IMR-90 (cell line): ENCODE measurements at regions not wholly inside any gene's neighbourhood (a gene's known extent, or its start where the extent isn't known, plus 50 kb on each side); places are given as distances from the start of the nearest gene placed in this dataset.

Experiments used
- ATAC-seq: fragments of 200-7000 bp; cut with Tn5 transposase; 2 replicates; pipeline ENCODE4 v1.9.1; 2020; ENCODE audit warnings: low read depth, mild to moderate bottlenecking, moderate library complexity
- BruUV-seq: library from RNA; stranded (reverse); fragments of 400-500 nt; replicated peaks from 2 replicates; lab custom pipeline; 2021; lab: Mats Ljungman, UMichigan
- CTCF ChIA-PET: fragments of 300-600 bp; formaldehyde crosslinking; extraction: SDS; loops from one replicate; lab custom pipeline; 2021; ENCODE audit warnings: antibody characterized with exemption; lab: Yijun Ruan, JAX
- POLR2A ChIA-PET: fragments of 300-600 bp; sonication (Branson Sonifier 250); formaldehyde crosslinking; loops from one replicate; lab custom pipeline; 2022; ENCODE audit warnings: antibody characterized with exemption; ENCODE audit not compliant: unreplicated experiment; lab: Charles Lee
- DNase-seq: peaks from one replicate; pipeline ENCODE4 v3.0.0; 2013
- H2AFZ ChIP-seq: replicated peaks from 2 replicates; pipeline ENCODE3; 2013; ENCODE audit warnings: low read length, mild to moderate bottlenecking; ENCODE audit not compliant: poor library complexity
- H2AK5ac ChIP-seq: 2 replicates; pipeline ENCODE4 v1.6.1; 2013; ENCODE audit warnings: low read depth, low read length, inconsistent platforms
- H2AK9ac ChIP-seq: replicated peaks from 2 replicates; pipeline ENCODE3; 2013; ENCODE audit warnings: mild to moderate bottlenecking, low read depth, low read length, moderate library complexity; ENCODE audit not compliant: poor library complexity
- H2BK120ac ChIP-seq: 2 replicates; pipeline ENCODE4 v1.6.1; 2013; ENCODE audit warnings: low read depth, low read length, inconsistent platforms
- H2BK15ac ChIP-seq: 3 replicates; pipeline ENCODE4 v1.6.1; 2013; ENCODE audit warnings: low read depth, low read length, inconsistent platforms
- H2BK20ac ChIP-seq: 2 replicates; pipeline ENCODE4 v1.6.1; 2013; ENCODE audit warnings: low read depth, mild to moderate bottlenecking, inconsistent platforms, low read length, moderate library complexity
- H2BK5ac ChIP-seq: 2 replicates; pipeline ENCODE4 v1.6.1; 2013; ENCODE audit warnings: mild to moderate bottlenecking, low read depth, low read length, inconsistent platforms; ENCODE audit not compliant: poor library complexity, severe bottlenecking
- H3K14ac ChIP-seq: replicated peaks from 2 replicates; pipeline ENCODE4 v1.6.1; 2013; ENCODE audit warnings: low read depth, low read length, inconsistent platforms
- H3K18ac ChIP-seq: 2 replicates; pipeline ENCODE4 v1.6.1; 2013; ENCODE audit warnings: low read depth, low read length, control low read depth
- H3K23ac ChIP-seq: 2 replicates; pipeline ENCODE4 v1.6.1; 2013; ENCODE audit warnings: low read depth, low read length, inconsistent platforms
- H3K27ac ChIP-seq: 2 replicates; pipeline ENCODE4 v1.5.1; 2013; ENCODE audit warnings: mild to moderate bottlenecking, control low read depth, low read length; ENCODE audit not compliant: insufficient read depth
- H3K27me3 ChIP-seq: 2 replicates; pipeline ENCODE4 v1.6.1; 2013; ENCODE audit warnings: low read length; ENCODE audit not compliant: control insufficient read depth, insufficient read depth
- H3K36me3 ChIP-seq: 2 replicates; pipeline ENCODE4 v1.6.1; 2013; ENCODE audit warnings: low read length, mixed read lengths; ENCODE audit not compliant: control insufficient read depth, insufficient read depth
- H3K4ac ChIP-seq: 2 replicates; pipeline ENCODE4 v1.6.1; 2013; ENCODE audit warnings: low read depth, low read length, inconsistent platforms
- H3K4me1 ChIP-seq: 2 replicates; pipeline ENCODE4 v1.6.1; 2013; ENCODE audit warnings: low read length, mixed read lengths; ENCODE audit not compliant: control insufficient read depth, insufficient read depth
- H3K4me2 ChIP-seq: 2 replicates; pipeline ENCODE4 v1.6.1; 2013; ENCODE audit warnings: low read depth, mild to moderate bottlenecking, control low read depth, low read length, moderate library complexity
- H3K4me3 ChIP-seq: 2 replicates; pipeline ENCODE4 v1.5.1; 2013; ENCODE audit warnings: low read depth, mild to moderate bottlenecking, control low read depth, low read length, moderate library complexity; ENCODE audit not compliant: insufficient read depth
- H3K56ac ChIP-seq: 2 replicates; pipeline ENCODE4 v1.6.1; 2013; ENCODE audit warnings: low read length, inconsistent platforms; ENCODE audit not compliant: insufficient read depth; ENCODE audit errors: extremely low read depth
- H3K79me1 ChIP-seq, 2 experiments: 2 replicates each; pipeline ENCODE4 v1.6.1; 2013; ENCODE audit warnings: low read length in 2 of 2, inconsistent platforms in 1 of 2, low read depth in 1 of 2
- H3K9ac ChIP-seq: 2 replicates; pipeline ENCODE4 v1.6.1; 2013; ENCODE audit warnings: low read depth, low read length, control low read depth
- H3K9me1 ChIP-seq: 2 replicates; pipeline ENCODE4 v1.6.1; 2013; ENCODE audit warnings: low read length, inconsistent platforms; ENCODE audit not compliant: insufficient read depth
- H3K9me3 ChIP-seq: 2 replicates; pipeline ENCODE4 v1.6.1; 2013; ENCODE audit warnings: low read length; ENCODE audit not compliant: control insufficient read depth, insufficient read depth
- H4K20me1 ChIP-seq: 2 replicates; pipeline ENCODE4 v1.6.1; 2013; ENCODE audit warnings: low read length, inconsistent platforms; ENCODE audit not compliant: insufficient read depth
- H4K5ac ChIP-seq: 2 replicates; pipeline ENCODE4 v1.6.1; 2013; ENCODE audit warnings: mild to moderate bottlenecking, low read depth, low read length, control low read depth
- H4K8ac ChIP-seq, 2 experiments: 2 replicates each; pipeline ENCODE4 v1.6.1; 2013; ENCODE audit warnings: low read depth in 2 of 2, low read length in 2 of 2, control low read depth in 1 of 2, inconsistent platforms in 1 of 2
- H4K91ac ChIP-seq: 2 replicates; pipeline ENCODE4 v1.6.1; 2013; ENCODE audit warnings: low read depth, low read length, inconsistent platforms; ENCODE audit not compliant: insufficient read depth
- BHLHE40 ChIP-seq: fragments of 150-350 bp; IDR thresholded peaks from 2 replicates; pipeline ENCODE4 v1.6.1; 2016; ENCODE audit warnings: mild to moderate bottlenecking, low read depth, low read length
- CEBPB ChIP-seq: IDR thresholded peaks from 2 replicates; pipeline ENCODE4 v1.6.1; 2012; ENCODE audit warnings: low read depth, low read length, improper control_type of control experiment
- CHD1 ChIP-seq: IDR thresholded peaks from 2 replicates; pipeline ENCODE4 v1.6.1; 2012; ENCODE audit warnings: low read depth, low read length, improper control_type of control experiment
- FOS ChIP-seq: fragments of 150-350 bp; IDR thresholded peaks from 2 replicates; pipeline ENCODE4 v1.6.1; 2016; ENCODE audit warnings: low read depth, low read length
- MAFK ChIP-seq: IDR thresholded peaks from 2 replicates; pipeline ENCODE4 v1.6.1; 2012; ENCODE audit warnings: low read depth, low read length, improper control_type of control experiment
- MAZ ChIP-seq: IDR thresholded peaks from 2 replicates; pipeline ENCODE4 v1.6.1; 2012; ENCODE audit warnings: low read depth, mild to moderate bottlenecking, low read length, improper control_type of control experiment, moderate library complexity, borderline replicate concordance
- RAD21 ChIP-seq: IDR thresholded peaks from 2 replicates; pipeline ENCODE4 v1.6.1; 2012; ENCODE audit warnings: low read length, improper control_type of control experiment
- RCOR1 ChIP-seq: IDR thresholded peaks from 2 replicates; pipeline ENCODE4 v1.6.1; 2012; ENCODE audit warnings: mild to moderate bottlenecking, low read length, improper control_type of control experiment; ENCODE audit not compliant: insufficient replicate concordance
- RFX5 ChIP-seq: IDR thresholded peaks from 2 replicates; pipeline ENCODE4 v1.8.0; 2012; ENCODE audit warnings: low read depth, mild to moderate bottlenecking, low read length, moderate library complexity
- SMC3 ChIP-seq: fragments of 150-350 bp; IDR thresholded peaks from 2 replicates; pipeline ENCODE4 v1.6.1; 2016; ENCODE audit warnings: low read depth, mild to moderate bottlenecking, antibody characterized with exemption, low read length, moderate library complexity
- WGBS, 2 experiments: methylation state at CpG; one replicate each; pipeline versions ENCODE4 v1.1.5 to v1.1.7; 2013; ENCODE audit warnings: missing lambda C conversion rate in 2 of 2; ENCODE audit not compliant: insufficient read length in 1 of 2; ENCODE audit errors: extremely low coverage in 2 of 2; 5-methylcytosine and 5-hydroxymethylcytosine counted together
- dilution Hi-C: fragments of 300-500 bp; cut with HindIII; formaldehyde crosslinking; loops from one replicate; pipeline ENCODE4 v1.14.3; 2018; ENCODE audit warnings: low sequenced_read_pairs; ENCODE audit not compliant: unreplicated experiment
- in situ Hi-C: fragments of 300-500 bp; cut with MboI; formaldehyde crosslinking; loops from 3 replicates; pipeline ENCODE4 v1.14.3; 2019; ENCODE audit warnings: low sequenced_read_pairs, inconsistent platforms, mixed read lengths
- intact Hi-C: fragments of 100-400 bp; cut with micrococcal nuclease; formaldehyde crosslinking; loops from 2 replicates; pipeline ENCODE4 v1.10.0; 2022
- TF ChIP-seq, protein P1 (sequence below): fragments of 150-350 bp; IDR thresholded peaks from 2 replicates; pipeline ENCODE4 v1.6.1; 2016; ENCODE audit warnings: low read depth, mild to moderate bottlenecking, low read length, moderate library complexity, borderline replicate concordance
- TF ChIP-seq, protein P2 (sequence below): conservative IDR thresholded peaks from 2 replicates; pipeline ENCODE4 v1.5.1; 2012; ENCODE audit warnings: mild to moderate bottlenecking, low read depth, low read length, improper control_type of control experiment
- TF ChIP-seq, protein P3 (sequence below): fragments of 150-350 bp; IDR thresholded peaks from 2 replicates; pipeline ENCODE4 v1.6.1; 2017; ENCODE audit warnings: mild to moderate bottlenecking, antibody characterized with exemption, low read length, low read depth

DNA sequence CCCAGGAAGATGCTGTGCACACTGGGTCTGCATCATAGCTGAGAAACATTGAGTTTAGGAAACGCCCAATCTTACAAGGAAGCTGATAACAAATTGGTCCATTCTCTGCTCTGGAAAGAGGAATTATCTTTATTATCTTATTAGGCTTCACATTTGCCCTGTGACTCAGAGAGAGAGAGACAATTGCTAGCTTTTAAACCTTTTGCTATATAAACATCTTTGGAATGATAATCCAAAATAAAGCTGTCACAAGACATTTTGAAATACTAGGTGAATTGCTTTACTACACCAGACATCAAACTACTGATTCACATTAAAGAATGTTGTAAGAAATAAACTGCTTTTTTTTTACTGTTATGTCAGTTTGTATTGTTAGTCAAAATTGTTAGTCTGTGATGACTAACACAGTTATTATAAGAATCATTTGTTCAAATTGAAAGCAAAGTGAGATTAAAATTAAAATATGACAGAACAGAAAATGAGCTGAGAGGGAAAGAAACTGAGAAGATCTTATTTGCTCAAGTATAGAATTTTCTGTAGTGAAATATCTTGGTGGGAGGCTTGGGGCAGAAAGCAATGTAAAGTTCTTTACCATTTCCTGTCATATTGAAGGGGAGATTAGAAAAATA lies 765.4 kb upstream of the PCDH10 start:
- WGBS, 2 experiments, result no CpG with 5 or more reads among the region's 1 CpG
- Histone ChIP-seq H2AFZ (no peak overlapping the region), H2BK20ac (no peak overlapping the region), H3K36me3 (no peaks in the 10 kb centered on the region), H4K8ac (no peak overlapping the region), H3K18ac (no peak overlapping the region), H3K9me1 (no peaks in the 10 kb centered on the region), H3K23ac (no peak overlapping the region), H3K27me3 (no peaks in the 10 kb centered on the region), H2BK5ac (no peak overlapping the region), H2BK15ac (no peak overlapping the region), H3K4ac (no peak overlapping the region), H4K20me1 (no peaks in the 10 kb centered on the region), H3K56ac (no peak overlapping the region), H3K9me3 (peaks cover 2% of the 10 kb centered on the region; the same call in 1 of the 2 replicates), H2AK9ac (no peak overlapping the region), H3K79me1 (no peaks in the 10 kb centered on the region), H4K91ac (no peak overlapping the region), H3K9ac (no peak overlapping the region), H3K14ac (no peak overlapping the region), H4K5ac (no peak overlapping the region), H3K4me1 (no peaks in the 10 kb centered on the region), H3K27ac (no peak overlapping the region), H2BK120ac (no peak overlapping the region), H2AK5ac (no peak overlapping the region), H3K4me2 (no peak overlapping the region), H3K4me3 (no peak overlapping the region)
- POLR2A ChIA-PET, result no interaction called here
- DNase-seq (no peak), ATAC-seq (peak; percentile 32; the same call in 1 of the 2 replicates)
- dilution Hi-C loops, result no loop called here
- intact Hi-C loops, result no loop called here
- in situ Hi-C loops, result no loop called here
- no peak for TF ChIP-seq MAZ
- no peak for TF ChIP-seq RAD21
- TF ChIP-seq CHD1, result no peak
- TF ChIP-seq CEBPB, result no peak
- no peak for TF ChIP-seq FOS
- TF ChIP-seq, protein P1, sequence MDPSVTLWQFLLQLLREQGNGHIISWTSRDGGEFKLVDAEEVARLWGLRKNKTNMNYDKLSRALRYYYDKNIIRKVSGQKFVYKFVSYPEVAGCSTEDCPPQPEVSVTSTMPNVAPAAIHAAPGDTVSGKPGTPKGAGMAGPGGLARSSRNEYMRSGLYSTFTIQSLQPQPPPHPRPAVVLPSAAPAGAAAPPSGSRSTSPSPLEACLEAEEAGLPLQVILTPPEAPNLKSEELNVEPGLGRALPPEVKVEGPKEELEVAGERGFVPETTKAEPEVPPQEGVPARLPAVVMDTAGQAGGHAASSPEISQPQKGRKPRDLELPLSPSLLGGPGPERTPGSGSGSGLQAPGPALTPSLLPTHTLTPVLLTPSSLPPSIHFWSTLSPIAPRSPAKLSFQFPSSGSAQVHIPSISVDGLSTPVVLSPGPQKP, result no peak
- TF ChIP-seq, protein P2, sequence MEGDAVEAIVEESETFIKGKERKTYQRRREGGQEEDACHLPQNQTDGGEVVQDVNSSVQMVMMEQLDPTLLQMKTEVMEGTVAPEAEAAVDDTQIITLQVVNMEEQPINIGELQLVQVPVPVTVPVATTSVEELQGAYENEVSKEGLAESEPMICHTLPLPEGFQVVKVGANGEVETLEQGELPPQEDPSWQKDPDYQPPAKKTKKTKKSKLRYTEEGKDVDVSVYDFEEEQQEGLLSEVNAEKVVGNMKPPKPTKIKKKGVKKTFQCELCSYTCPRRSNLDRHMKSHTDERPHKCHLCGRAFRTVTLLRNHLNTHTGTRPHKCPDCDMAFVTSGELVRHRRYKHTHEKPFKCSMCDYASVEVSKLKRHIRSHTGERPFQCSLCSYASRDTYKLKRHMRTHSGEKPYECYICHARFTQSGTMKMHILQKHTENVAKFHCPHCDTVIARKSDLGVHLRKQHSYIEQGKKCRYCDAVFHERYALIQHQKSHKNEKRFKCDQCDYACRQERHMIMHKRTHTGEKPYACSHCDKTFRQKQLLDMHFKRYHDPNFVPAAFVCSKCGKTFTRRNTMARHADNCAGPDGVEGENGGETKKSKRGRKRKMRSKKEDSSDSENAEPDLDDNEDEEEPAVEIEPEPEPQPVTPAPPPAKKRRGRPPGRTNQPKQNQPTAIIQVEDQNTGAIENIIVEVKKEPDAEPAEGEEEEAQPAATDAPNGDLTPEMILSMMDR, result no peak
- TF ChIP-seq MAFK, result no peak
- no peak for TF ChIP-seq RCOR1
- TF ChIP-seq, protein P3, sequence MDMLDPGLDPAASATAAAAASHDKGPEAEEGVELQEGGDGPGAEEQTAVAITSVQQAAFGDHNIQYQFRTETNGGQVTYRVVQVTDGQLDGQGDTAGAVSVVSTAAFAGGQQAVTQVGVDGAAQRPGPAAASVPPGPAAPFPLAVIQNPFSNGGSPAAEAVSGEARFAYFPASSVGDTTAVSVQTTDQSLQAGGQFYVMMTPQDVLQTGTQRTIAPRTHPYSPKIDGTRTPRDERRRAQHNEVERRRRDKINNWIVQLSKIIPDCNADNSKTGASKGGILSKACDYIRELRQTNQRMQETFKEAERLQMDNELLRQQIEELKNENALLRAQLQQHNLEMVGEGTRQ, result no peak
- no peak for TF ChIP-seq BHLHE40
- no peak for TF ChIP-seq SMC3
- no peak for TF ChIP-seq RFX5
- CTCF ChIA-PET, result no interaction called here
- no TSS peak for BruUV-seq
